ENCODE measurements at regions not wholly inside any gene's neighbourhood (a gene's known extent, or its start where the extent isn't known, plus 50 kb on each side); places are given as distances from the start of the nearest gene placed in this dataset.
A peak's percentile ranks its signal among the peaks of the same experiment; 100 is the strongest.

GRCh38 chr20:11841972-11842461 is 75.7 kb upstream of the BTBD3 start:
- DNase-seq (ENCODE audit: low spot score) = no peak
- in situ Hi-C loops (cut with HindIII; ENCODE audit: low sequenced_read_pairs) = no loop called here

GRCh38 chr20:11843289-11843688 is 74.4 kb upstream of the BTBD3 start:
- DNase-seq (ENCODE audit: low spot score) = no peak
- in situ Hi-C loops (cut with HindIII; ENCODE audit: low sequenced_read_pairs) = no loop called here

- peak; percentile 3 for DNase-seq (ENCODE audit: low spot score)
- in situ Hi-C loops (cut with HindIII; ENCODE audit: low sequenced_read_pairs) = no loop called here
Measured at GRCh38 chr20:11844691-11845090, 73.0 kb upstream of the BTBD3 start.

- DNase-seq (ENCODE audit: low spot score) = no peak
- in situ Hi-C loops (cut with HindIII; ENCODE audit: low sequenced_read_pairs) = no loop called here
Measured at GRCh38 chr20:11845340-11845739, 72.4 kb upstream of the BTBD3 start.

GRCh38 chr20:11846131-11846530 is 71.6 kb upstream of the BTBD3 start:
- in situ Hi-C loops (cut with HindIII; ENCODE audit: low sequenced_read_pairs) = no loop called here
- DNase-seq (ENCODE audit: low spot score) = no peak

GRCh38 chr20:11847827-11848226 is 69.9 kb upstream of the BTBD3 start:
- in situ Hi-C loops (cut with HindIII; ENCODE audit: low sequenced_read_pairs) = no loop called here
- no peak for DNase-seq (ENCODE audit: low spot score)

GRCh38 chr20:11849270-11849915 is 68.3 kb upstream of the BTBD3 start:
- no peak for DNase-seq (ENCODE audit: low spot score)
- in situ Hi-C loops (cut with HindIII; ENCODE audit: low sequenced_read_pairs) = no loop called here

- in situ Hi-C loops (cut with HindIII; ENCODE audit: low sequenced_read_pairs) = no loop called here
- DNase-seq (ENCODE audit: low spot score) = no peak
Measured at GRCh38 chr20:11849976-11850670, 67.6 kb upstream of the BTBD3 start.

GRCh38 chr20:11850901-11851300 is 66.8 kb upstream of the BTBD3 start:
- in situ Hi-C loops (cut with HindIII; ENCODE audit: low sequenced_read_pairs) = no loop called here
- DNase-seq (ENCODE audit: low spot score) = no peak

GRCh38 chr20:11851646-11852045 is 66.0 kb upstream of the BTBD3 start:
- in situ Hi-C loops (cut with HindIII; ENCODE audit: low sequenced_read_pairs) = no loop called here
- DNase-seq (ENCODE audit: low spot score) = no peak

- no peak for DNase-seq (ENCODE audit: low spot score)
- in situ Hi-C loops (cut with HindIII; ENCODE audit: low sequenced_read_pairs) = no loop called here
Measured at GRCh38 chr20:11852189-11852588, 65.5 kb upstream of the BTBD3 start.

- in situ Hi-C loops (cut with HindIII; ENCODE audit: low sequenced_read_pairs) = no loop called here
- no peak for DNase-seq (ENCODE audit: low spot score)
Measured at GRCh38 chr20:11852811-11853210, 64.9 kb upstream of the BTBD3 start.

- no peak for DNase-seq (ENCODE audit: low spot score)
- in situ Hi-C loops (cut with HindIII; ENCODE audit: low sequenced_read_pairs) = no loop called here
Measured at GRCh38 chr20:11853359-11853758, 64.3 kb upstream of the BTBD3 start.

- no peak for DNase-seq (ENCODE audit: low spot score)
- in situ Hi-C loops (cut with HindIII; ENCODE audit: low sequenced_read_pairs) = no loop called here
Measured at GRCh38 chr20:11861479-11861878, 56.2 kb upstream of the BTBD3 start.

- in situ Hi-C loops (cut with HindIII; ENCODE audit: low sequenced_read_pairs) = no loop called here
- no peak for DNase-seq (ENCODE audit: low spot score)
Measured at GRCh38 chr20:11867291-11867919, 50.3 kb upstream of the BTBD3 start.
